HG03139 (cell line): ENCODE measurements at regions not wholly inside any gene's neighbourhood (a gene's known extent, or its start where the extent isn't known, plus 50 kb on each side); places are given as distances from the start of the nearest gene placed in this dataset.
"Not testable (repeated sequence)": the region's sequence is repeated elsewhere in the genome, so short reads cannot be mapped to it uniquely, and the experiment has no call there.

ENCODE experiments used
- ATAC-seq: cut with Tn5 transposase; IDR thresholded peaks from one replicate; pipeline ENCODE4 v1.9.1; 2021; ENCODE audit not compliant: unreplicated experiment

DNA sequence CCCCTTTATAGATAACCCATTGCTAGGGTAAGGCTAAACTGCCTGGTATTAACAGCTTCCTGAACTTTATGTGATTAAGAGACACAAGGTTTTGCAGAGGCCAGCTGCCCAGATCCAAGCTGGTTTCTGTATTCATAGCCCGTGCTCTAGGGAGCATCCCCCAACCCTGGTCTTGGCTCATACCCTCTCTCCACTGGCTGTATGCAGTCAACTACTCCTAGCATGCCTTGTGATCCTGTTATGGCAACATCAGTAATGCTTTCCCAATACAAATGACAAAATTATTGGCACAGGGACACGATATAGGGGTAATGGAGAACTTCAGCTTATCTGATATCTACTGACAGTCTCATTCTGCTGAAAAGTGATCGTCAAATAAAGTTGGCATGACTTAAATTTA, 202.8 kb upstream of the MKLN1 start:
- no peak for ATAC-seq

DNA sequence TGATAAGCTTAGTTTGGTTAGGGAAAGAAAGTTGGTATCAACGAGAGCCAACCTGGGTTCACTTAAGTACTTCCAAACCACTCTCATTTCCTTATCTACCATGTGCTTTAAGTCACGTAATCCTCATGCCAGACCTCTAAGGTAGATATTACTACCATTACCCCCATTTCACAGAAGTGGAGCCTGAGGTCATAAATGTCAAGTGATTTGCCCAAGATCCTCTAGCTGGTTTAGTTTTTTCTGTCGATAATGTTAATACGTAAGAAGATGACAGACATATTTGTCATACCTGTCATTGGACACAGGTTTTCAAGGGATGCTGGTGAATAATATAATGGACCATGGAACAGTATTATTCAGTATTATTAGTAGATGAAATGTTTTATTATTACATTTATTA, 197.4 kb upstream of the MKLN1 start:
- ATAC-seq = no peak

DNA sequence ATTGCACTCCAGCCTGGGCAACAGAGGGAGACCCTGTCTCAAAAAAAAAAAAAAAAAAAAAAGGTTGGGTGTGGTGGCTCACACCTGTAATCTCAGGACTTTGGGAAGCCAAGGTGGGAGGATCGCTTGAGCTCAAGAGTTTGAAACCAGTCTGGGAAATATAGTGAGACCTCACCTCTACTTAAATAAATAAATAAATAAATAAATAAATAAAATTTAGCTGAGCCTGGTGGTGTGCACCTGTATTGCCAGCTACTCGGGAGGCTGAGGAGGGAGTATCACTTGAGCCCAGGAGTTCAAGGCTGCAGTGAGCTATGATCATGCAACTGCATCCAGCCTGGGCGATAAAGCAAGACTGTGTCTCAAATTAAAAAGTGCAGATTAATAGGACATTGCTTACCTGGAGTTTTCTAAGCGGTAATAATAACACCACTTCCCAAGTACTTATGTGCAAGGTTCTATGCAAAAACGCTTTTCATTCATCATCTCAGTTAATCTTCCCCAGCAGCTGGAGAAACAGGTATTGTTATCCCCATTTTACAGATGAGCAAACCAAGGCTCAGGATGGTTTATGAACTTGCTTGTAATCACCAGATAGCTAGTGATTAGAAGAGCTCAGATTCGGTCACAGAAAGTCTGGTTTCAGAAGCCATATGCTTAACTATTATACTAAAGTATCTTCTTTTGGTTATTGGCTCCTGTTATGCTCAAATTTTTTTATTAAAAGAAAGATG, 196.5 kb upstream of the MKLN1 start:
- ATAC-seq = no peak

DNA sequence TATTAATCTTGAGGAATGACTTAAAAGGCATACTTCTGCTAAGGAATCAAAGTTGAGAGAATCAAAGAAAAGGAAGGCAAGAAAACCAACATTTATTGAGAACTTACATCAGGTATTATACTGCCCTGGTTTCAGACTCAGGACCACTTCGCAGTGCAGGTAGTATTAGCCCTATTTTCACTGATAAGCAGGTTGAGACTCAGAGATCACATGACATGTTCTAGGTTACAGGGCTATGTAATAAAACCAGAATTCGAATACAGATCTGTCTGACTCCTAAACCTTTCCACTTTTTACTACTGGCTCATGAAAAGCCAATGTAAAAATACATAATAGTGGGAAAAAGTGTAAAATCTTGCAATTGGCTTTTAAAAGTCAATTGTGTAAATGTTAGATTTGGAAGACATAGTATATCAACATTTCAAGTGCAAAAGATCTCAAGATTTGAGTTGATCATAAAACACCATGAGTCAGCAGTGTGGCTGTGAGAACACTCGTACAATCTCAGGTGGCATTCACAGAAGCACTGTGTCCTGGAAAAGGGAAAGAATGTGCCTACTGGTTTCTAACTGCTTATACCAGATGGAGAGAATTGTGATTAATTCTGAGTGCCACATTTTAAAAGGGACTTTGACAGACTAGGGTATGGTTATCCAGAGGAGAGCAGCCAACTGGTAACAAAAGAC, 195.8 kb upstream of the MKLN1 start:
- ATAC-seq = no peak

DNA sequence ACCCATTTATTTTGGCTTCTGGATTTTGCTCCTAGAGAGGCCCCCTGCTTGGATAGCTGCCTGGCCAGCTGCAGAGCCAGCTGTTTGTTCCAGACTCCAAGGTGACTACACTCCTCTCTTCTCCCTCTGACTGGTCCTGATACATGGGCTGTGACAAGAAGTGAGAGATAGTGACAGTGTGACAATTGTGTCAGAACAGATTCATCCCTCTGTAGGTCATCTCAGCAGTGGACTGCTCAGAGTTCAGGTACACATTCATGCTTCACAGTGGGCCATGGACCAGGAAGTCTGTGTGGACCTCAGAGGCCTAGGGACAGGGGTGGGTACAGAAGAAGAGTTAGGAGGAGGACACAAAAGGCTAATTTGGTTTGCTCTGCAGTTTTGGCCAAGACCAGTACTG, 188.2 kb upstream of the MKLN1 start:
- no peak for ATAC-seq

DNA sequence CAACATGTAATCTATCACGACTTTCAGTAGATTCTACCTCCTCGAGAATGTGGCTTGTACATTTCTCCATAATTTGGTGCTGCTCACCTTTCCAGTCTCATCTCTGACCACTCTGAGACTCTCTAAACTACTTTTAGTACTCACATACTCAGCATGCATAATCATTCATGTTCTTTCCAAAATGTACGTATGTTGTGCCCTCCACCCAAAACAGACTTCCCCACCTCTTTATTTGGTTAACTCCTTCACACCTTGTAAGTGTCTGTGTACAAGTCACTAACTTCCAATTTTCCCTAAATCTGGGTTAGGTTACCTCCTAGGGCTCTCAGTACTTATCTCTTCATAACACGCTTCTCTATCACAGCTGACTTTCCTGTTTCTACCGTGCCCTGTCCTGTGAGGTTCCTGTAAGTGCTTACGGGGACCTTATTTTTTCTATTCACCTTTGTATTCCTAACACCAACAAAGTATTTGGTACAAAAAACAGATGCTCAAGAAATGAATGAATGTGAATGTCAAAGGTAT, 186.2 kb upstream of the MKLN1 start:
- no peak for ATAC-seq

DNA sequence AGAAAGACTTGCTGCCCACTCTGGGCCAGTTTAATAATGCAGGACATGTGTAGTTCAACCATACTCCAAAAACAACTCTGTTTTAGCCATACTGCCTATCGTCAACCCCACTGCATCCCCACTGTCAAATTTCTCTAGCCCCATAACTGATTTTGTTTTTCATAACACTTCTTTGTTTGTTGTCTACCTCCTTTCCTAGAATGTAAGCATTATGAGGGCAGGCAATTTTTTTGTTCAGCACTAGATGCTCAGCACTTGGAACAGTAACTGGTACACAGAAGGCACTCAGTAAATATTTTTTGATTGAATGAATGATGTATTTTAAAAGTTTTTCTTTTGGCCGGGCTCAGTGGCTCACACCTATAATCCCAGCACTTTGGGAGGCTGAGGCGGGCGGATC, 183.8 kb upstream of the MKLN1 start:
- ATAC-seq = no peak

DNA sequence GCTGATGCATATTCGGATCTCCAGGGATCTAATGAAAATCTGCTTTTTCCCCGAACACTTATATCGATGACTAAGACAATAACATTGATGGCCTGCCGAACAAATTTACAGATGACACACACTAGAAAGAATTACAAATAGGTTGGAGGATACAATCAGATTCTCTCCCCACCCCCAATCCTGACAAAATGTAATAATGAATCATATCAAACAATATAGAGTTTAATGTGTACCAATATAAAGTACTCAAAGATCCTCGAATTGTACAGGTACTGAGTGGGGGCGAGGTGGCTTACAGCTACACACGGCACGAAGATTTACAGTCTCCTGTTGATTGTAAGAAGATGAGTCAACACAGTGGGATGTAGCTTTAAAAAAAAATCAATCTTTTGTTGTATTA, 182.7 kb upstream of the MKLN1 start:
- no peak for ATAC-seq

DNA sequence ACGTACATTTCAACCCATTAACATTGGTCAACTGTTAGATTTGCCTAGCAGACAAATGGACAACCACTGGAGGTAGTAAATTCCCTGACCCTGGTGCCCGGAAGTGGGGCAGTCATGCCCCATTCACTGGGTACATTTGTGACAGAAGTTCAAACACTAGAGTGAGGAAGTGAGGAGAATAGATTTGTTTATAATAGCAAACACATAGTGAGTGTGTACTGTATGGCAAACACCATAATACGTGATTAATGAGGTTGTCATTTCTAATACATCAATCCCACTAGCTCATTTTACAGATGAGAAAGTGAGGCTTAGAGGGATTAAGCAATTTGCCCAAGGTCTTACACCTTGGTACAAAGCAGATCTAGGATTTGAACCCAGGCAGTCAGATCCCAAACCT, 181.9 kb upstream of the MKLN1 start:
- no peak for ATAC-seq

DNA sequence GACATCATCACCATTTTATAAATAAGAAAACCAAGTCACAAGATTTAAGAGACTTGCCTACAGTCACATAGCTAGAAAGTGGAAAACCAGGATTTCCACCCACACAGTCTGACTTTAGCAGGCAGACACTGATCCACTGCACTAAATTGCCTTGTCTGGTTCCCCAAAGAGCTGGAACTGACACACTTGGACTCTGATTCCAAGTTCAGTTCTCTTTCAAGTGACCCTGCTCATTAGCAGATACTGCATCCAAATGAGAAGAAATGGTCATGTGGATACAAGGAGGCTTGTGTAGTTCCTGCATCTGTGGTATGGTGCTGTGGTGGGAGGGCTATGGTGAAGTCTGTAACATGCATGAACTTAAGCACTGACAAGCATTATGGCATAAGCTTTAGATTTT, 180.1 kb upstream of the MKLN1 start:
- no peak for ATAC-seq

DNA sequence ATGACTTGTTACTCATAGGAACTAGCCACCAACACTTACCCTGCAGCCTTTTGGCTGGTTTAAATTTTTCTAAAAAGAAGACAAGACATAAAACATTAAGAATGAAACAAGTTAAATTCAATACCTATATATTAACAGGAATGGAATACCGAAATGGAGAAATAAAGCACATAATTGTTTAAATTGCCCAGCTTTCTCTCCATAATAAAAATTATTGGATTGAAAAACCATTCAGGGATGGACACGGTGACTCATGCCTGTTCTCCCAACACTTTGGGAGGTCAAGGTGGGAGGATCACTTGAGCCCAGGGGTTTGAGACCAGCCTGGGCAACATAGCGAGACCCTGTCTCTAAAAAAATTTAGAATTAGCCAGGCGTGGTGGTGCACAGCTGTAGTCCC, 179.4 kb upstream of the MKLN1 start:
- ATAC-seq = no peak

DNA sequence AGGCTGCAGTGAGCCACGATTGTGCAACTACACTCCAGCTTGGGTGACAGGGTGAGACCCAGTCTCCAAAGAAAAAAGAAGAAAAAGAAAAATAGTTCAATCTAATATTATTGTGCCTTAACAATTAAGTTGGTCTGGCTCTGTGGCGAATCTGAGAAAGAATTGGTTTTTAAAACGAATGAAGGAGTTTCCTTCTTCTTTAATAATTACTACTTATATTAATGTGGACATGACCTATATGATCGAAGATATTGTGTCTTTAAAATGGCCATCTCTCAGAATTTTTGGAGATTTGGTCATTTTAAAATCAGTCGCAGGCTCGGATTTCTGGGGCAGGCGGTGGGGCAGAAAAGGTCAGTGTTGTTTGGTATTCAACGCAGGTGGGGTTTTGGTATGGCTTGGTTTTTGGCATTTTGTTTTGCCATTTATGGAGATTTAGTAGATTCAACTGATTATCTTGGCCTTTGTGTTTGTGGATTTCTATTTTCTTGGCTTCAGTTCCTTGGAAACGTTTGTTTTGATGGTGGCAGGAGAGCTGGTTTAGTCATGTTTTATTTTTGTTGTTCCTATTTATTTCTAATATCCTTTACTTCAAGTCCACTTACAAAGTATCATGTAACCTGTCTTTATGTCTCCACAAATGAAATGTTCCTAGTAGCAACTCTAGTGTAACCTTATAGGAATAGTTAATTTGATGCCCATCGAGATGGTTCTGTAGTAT, 178.8 kb upstream of the MKLN1 start:
- ATAC-seq = no peak

DNA sequence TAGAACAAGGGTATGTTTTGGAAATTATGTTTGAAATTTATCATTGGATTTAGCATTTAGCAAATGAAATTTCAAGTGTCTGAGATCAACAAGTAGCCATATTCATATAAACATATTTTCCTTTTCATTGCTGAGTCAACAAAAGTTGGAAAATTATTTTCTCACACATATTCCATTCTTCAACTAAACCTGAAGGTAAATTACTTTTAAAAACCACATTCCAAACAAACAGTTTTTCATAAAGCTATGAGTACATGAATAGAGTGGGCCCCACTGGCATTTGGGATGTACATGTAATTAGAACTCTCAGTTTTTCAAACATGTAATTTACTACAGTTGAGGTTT, 178.3 kb upstream of the MKLN1 start:
- no peak for ATAC-seq

DNA sequence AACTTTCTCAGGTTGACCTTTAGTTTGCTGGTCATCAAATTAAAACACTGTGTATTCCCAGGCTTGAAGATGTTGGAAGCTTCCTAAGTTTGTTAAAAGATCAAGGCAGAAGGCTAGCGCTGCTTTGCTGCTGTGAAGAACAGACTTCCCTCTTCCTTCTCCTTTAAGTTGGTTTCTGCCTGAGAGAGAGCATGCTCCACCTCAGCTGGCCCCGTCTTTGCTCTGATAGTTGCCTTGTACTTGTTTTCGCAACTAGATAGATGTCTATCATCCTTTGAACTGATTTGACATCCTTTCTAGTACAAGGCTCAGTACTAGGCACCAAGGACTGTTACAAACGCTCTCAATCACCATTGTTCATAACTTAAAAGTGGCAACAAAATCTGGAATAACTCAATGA, 177.8 kb upstream of the MKLN1 start:
- no peak for ATAC-seq

DNA sequence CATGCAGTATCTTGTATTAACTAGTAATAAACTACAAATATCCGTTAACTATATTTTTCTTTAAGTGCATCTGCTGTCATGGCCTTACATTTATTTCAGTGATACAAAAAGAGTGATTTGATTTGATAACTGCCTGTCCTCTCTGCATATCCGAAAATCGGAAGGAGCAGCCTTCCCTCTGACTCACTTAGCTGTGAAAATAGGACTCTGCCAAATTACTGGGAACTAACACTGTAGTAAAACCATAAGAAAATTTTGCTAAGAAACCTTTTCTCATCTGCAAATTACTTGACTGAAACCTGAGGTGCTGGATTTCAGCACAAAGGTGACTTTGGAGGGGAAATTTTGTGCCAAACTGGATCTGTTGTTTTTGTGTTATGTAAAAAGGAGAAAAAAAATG, 176.6 kb upstream of the MKLN1 start:
- ATAC-seq = no peak

DNA sequence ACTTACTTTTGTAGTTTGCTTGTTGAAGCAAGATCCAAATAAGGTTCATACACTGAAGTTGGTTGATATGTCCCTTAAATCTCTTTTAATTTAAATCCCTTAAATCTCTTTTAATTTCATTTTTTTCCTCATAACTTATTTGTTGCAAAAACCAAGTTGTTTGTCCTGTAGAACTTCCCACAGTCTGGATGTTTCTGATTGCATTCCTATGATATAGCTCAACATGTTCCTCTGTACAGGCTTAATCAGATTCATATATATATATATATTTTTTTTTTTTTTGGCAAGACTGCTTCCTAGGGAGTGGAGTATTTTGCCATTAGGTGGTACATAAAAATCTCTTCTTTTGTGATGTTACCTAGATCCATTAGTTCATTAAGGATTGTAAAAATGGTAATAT, 174.9 kb upstream of the MKLN1 start:
- no peak for ATAC-seq

DNA sequence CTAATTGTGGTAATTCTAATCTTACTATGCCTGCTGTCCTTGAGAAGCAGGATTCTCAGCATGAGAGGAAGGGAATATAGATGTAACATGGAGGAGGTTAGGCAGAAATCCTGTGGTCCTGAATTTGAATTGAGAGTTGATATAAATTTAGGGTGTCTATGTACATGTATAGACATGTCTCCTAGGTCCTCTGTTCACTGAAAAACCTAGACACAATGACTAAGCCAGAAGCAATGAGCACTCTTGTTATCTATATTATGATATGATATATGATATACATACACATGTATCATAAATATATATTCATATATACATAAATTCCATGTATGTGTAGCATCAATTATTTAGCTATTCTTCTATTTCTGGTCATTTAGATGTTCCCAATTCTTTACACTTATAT, 173.3 kb upstream of the MKLN1 start:
- ATAC-seq = no peak

DNA sequence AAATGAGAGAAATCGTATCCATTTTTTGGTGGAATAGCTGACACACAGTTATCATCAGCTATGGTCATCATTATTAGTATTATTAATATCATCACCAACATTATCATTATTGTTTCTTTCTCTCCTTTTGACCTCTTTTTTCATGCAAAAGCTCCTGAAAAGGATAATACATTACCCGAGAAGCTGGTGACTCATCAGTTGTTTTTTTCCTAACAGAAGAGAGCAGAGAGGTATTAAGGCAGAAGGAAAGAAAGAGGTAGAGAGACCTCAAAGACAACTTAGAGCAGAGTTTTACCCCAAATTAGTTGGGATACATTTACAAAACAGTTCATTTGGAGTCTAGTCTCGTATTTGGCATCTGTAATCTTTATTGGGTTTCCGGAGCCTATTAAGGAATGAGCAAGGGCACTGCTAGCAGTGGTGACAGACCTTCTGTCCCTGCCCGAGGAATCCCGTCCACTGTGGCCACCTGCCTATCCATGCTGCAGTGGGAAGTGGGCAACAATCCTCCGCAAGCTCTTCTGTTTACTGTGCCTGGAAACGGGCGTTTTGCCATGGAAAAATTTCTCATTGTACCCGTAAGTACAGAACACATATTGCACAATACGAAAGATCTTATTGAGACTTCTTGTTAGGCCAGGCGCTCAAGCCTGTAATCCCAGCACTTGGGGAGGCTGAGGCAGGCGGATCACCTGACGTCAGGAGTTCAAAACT, 170.0 kb upstream of the MKLN1 start:
- ATAC-seq = no peak

DNA sequence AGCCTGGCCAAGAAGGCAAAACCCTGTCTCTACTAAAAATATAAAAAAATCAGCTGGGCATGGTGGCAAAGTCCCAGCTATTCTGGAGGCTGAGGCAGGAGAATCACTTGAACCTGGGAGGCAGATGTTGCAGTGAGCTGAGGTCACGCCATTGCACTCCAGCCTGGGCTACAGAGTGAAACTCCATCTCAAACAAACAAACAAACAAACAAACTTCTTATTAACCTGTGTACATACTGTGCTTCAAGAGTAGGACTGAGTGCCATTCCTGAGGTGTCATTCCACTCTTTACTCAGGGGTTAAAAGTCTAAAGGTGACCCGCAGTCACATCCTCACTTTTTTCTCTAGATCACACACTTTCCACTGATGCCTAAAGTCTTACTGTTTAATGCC, 169.4 kb upstream of the MKLN1 start:
- not testable (repeated sequence) for ATAC-seq

DNA sequence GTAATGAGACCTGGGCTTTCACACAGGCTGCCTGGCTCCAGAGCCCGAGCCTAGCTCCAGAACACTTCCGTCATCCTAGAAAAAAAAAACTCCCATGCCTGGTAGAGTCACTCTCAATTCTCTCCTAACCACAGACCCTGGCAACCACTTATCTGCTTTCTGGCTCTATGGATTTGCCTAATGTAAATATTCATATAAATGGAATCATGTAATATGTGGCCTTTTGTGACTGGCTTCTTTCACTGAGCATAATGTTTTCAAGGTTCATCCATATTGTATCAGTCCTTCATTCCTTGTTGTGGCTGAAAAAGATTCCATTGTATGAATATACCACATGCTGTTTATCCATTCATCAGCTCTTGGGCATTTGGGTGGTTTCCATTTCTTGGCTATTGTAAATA, 167.7 kb upstream of the MKLN1 start:
- ATAC-seq = no peak

DNA sequence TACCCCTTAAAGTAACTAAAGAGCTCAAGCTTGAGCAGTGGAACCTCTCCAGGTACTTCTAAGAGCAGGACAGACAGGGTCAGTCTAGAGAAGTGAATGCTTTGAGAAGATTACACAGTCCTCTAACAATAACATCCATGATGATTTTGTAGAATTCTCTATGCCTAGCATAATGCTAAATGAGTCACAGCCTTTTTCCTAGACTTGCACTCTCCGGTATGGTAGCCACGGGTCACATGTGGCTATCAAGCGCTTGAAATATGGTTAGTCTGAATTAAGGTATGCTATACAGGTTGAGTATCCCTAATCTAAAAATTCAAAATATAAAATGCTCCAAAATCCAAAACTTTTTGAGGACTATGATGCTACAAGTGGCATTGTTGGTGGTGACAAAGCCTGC, 166.6 kb upstream of the MKLN1 start:
- no peak for ATAC-seq
